Lower leg skin (tissue), 3 donors: ENCODE measurements at regions not wholly inside any gene's neighbourhood (a gene's known extent, or its start where the extent isn't known, plus 50 kb on each side); places are given as distances from the start of the nearest gene placed in this dataset.

Experiments
- POLR2A ChIP-seq, 2 donors: fragments of 450-650 bp; IDR thresholded peaks; one replicate each; pipeline ENCODE4 v1.6.1; 2016 to 2017; ENCODE audit warnings: antibody characterized with exemption in 2 of 2, mild to moderate bottlenecking in 1 of 2, moderate library complexity in 1 of 2
- TF ChIP-seq, protein P1 (sequence below), 3 donors: fragments of 450-650 bp; IDR thresholded peaks; one replicate each; pipeline ENCODE4 v1.5.1; 2016; ENCODE audit warnings: antibody characterized with exemption in 3 of 3, mild to moderate bottlenecking in 3 of 3, moderate library complexity in 2 of 3

DNA sequence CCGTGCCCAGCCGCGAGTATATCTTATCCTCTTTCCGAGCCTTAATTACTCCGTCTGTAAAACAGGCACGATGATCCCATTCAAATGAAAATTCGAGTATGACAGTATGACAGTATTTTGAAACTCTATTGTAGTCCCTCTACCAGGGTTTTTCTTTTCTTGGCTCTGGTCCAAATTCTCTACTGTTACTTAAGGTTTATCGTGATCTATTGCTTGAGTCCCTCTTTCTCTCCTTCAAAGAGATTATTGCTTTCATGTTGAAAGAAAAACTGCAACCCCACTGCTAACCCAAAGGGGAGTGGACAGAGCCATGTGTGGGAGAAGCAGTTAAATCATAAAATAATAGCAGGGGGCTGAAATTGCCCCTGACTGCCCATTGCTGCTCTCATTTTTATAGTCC lies 1156.6 kb upstream of the AUTS2 start:
- TF ChIP-seq, protein P1, sequence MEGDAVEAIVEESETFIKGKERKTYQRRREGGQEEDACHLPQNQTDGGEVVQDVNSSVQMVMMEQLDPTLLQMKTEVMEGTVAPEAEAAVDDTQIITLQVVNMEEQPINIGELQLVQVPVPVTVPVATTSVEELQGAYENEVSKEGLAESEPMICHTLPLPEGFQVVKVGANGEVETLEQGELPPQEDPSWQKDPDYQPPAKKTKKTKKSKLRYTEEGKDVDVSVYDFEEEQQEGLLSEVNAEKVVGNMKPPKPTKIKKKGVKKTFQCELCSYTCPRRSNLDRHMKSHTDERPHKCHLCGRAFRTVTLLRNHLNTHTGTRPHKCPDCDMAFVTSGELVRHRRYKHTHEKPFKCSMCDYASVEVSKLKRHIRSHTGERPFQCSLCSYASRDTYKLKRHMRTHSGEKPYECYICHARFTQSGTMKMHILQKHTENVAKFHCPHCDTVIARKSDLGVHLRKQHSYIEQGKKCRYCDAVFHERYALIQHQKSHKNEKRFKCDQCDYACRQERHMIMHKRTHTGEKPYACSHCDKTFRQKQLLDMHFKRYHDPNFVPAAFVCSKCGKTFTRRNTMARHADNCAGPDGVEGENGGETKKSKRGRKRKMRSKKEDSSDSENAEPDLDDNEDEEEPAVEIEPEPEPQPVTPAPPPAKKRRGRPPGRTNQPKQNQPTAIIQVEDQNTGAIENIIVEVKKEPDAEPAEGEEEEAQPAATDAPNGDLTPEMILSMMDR (IDR thresholded peaks at IDR 0.05) = no peak
- TF ChIP-seq POLR2A (IDR thresholded peaks at IDR 0.05) = no peak
